Endothelial cell of umbilical vein (primary cell): ENCODE measurements at regions not wholly inside any gene's neighbourhood (a gene's known extent, or its start where the extent isn't known, plus 50 kb on each side); places are given as distances from the start of the nearest gene placed in this dataset.

ENCODE experiments used
- BruUV-seq: library from RNA; stranded (reverse); fragments of 400-500 nt; replicated peaks from 2 replicates; lab custom pipeline; 2021; lab: Mats Ljungman, UMichigan
- CTCF ChIA-PET: fragments of 300-600, 350-600 bp; sonication (Branson Sonifier 250); formaldehyde crosslinking; loops from one replicate; lab custom pipeline; 2021; ENCODE audit warnings: antibody characterized with exemption, inconsistent platforms; lab: Charles Lee
- POLR2A ChIA-PET: fragments of 300-600, 350-600 bp; sonication (Branson Sonifier 250); formaldehyde crosslinking; loops from one replicate; lab custom pipeline; 2021; ENCODE audit warnings: antibody characterized with exemption, inconsistent platforms; lab: Charles Lee
- DNase-seq: peaks from one replicate; pipeline ENCODE4 v3.0.0-alpha.2; 2011; ENCODE audit warnings: low read depth, low spot score
- FAIRE-seq: peaks from 2 replicates; lab custom pipeline; 2011; peaks lifted over from hg19 to GRCh38; lab: Jason Lieb, UNC
- H2AFZ ChIP-seq: 2 replicates; pipeline ENCODE4 v1.6.0; 2012; ENCODE audit warnings: low read depth, low read length, control low read depth, inconsistent platforms
- H3K27ac ChIP-seq: 2 replicates; pipeline ENCODE4 v1.5.1; 2011; ENCODE audit warnings: low read depth, mild to moderate bottlenecking, control low read depth, low read length, moderate library complexity; ENCODE audit not compliant: insufficient read depth
- H3K27me3 ChIP-seq, 2 experiments: 2 replicates each; pipeline versions ENCODE4 v1.6.0 to v1.6.1; 2011; ENCODE audit warnings: low read length in 2 of 2, mixed read lengths in 1 of 2; ENCODE audit not compliant: control insufficient read depth in 2 of 2, insufficient read depth in 2 of 2
- H3K36me3 ChIP-seq, 2 experiments: 2 replicates in 1 of 2; 3 replicates in 1 of 2; pipeline ENCODE4 v1.5.1; 2011; ENCODE audit warnings: low read length in 2 of 2, mild to moderate bottlenecking in 1 of 2, moderate library complexity in 1 of 2; ENCODE audit not compliant: control insufficient read depth in 2 of 2, insufficient read depth in 2 of 2; ENCODE audit errors: extremely low read depth in 1 of 2
- H3K4me1 ChIP-seq: 3 replicates; pipeline ENCODE4 v1.5.1; 2011; ENCODE audit warnings: mild to moderate bottlenecking, low read length; ENCODE audit not compliant: control insufficient read depth, insufficient read depth; ENCODE audit errors: extremely low read depth
- H3K4me2 ChIP-seq: 2 replicates; pipeline ENCODE4 v1.6.1; 2011; ENCODE audit warnings: low read length, control low read depth, mixed read lengths; ENCODE audit not compliant: insufficient read depth
- H3K4me3 ChIP-seq, 3 experiments: fragments of 200-600 bp in 1 of 3; sonication (generic), shearing (Covaris generic) in 1 of 3; replicated peaks in 1 of 3; 2 replicates each; pipeline ENCODE4 v1.5.1; 2011 to 2016; ENCODE audit warnings: control low read depth in 3 of 3, low read length in 3 of 3, mild to moderate bottlenecking in 2 of 3, inconsistent platforms in 1 of 3, low read depth in 1 of 3, moderate library complexity in 1 of 3; ENCODE audit not compliant: insufficient read depth in 1 of 3
- H3K79me2 ChIP-seq: 2 replicates; pipeline ENCODE4 v1.6.0; 2012; ENCODE audit warnings: low read length, inconsistent platforms; ENCODE audit not compliant: control insufficient read depth, insufficient read depth
- H3K9ac ChIP-seq: replicated peaks from 2 replicates; pipeline ENCODE3; 2011; ENCODE audit warnings: low read length, control low read depth; ENCODE audit not compliant: insufficient read depth; ENCODE audit errors: extremely low read depth
- H3K9me1 ChIP-seq: replicated peaks from 3 replicates; pipeline ENCODE4 v1.6.0; 2011; ENCODE audit warnings: mild to moderate bottlenecking, low read length; ENCODE audit not compliant: control insufficient read depth, insufficient read depth; ENCODE audit errors: extremely low read depth
- H3K9me3 ChIP-seq: replicated peaks from 2 replicates; pipeline ENCODE4 v1.5.1; 2012; ENCODE audit warnings: low read length, inconsistent platforms; ENCODE audit not compliant: control insufficient read depth, insufficient read depth
- H4K20me1 ChIP-seq: replicated peaks from 2 replicates; pipeline ENCODE3; 2011; ENCODE audit warnings: mild to moderate bottlenecking, low read length; ENCODE audit not compliant: control insufficient read depth, insufficient read depth; ENCODE audit errors: extremely low read depth
- EZH2 ChIP-seq: IDR thresholded peaks from 2 replicates; pipeline ENCODE4 v1.6.1; 2012; ENCODE audit warnings: borderline replicate concordance, low read depth, mild to moderate bottlenecking, moderate library complexity, low read length, inconsistent platforms; ENCODE audit not compliant: severe bottlenecking
- FOS ChIP-seq: IDR thresholded peaks from 2 replicates; pipeline ENCODE4 v1.6.1; 2011; ENCODE audit warnings: mild to moderate bottlenecking, low read length, moderate library complexity, borderline replicate concordance; ENCODE audit not compliant: insufficient read depth
- GATA2 ChIP-seq: IDR thresholded peaks from 2 replicates; pipeline ENCODE4 v1.7.0; 2011; ENCODE audit warnings: low read depth, mild to moderate bottlenecking, moderate library complexity, mixed read lengths, low read length; ENCODE audit not compliant: insufficient read length, insufficient read depth
- JUN ChIP-seq: IDR thresholded peaks from 2 replicates; pipeline ENCODE4 v1.6.1; 2011; ENCODE audit warnings: borderline replicate concordance, low read depth; ENCODE audit not compliant: insufficient read length, insufficient read depth
- MYC ChIP-seq: IDR thresholded peaks from one replicate; pipeline ENCODE4 v1.6.1; 2011; ENCODE audit warnings: mild to moderate bottlenecking, low read depth, low read length
- POLR2A ChIP-seq: IDR thresholded peaks from 2 replicates; pipeline ENCODE4 v1.6.1; 2012; ENCODE audit warnings: low read depth, mild to moderate bottlenecking, control low read depth, low read length
- POLR2AphosphoS5 ChIP-seq: IDR thresholded peaks from 2 replicates; pipeline ENCODE4 v1.6.1; 2012; ENCODE audit warnings: low read depth, mild to moderate bottlenecking, control low read depth, low read length, moderate library complexity; ENCODE audit not compliant: insufficient read depth
- dilution Hi-C: fragments of 300-500 bp; cut with MboI; formaldehyde crosslinking; loops from one replicate; pipeline ENCODE4 v1.15.0; 2019; ENCODE audit warnings: low sequenced_read_pairs; ENCODE audit not compliant: extremely low pct_ligation_motif_present
- intact Hi-C: fragments of 100-400 bp; cut with micrococcal nuclease; formaldehyde crosslinking; loops from one replicate; pipeline ENCODE4 v1.10.0; 2022
- TF ChIP-seq, protein P1 (sequence below): IDR thresholded peaks from 2 replicates; pipeline ENCODE4 v1.6.1; 2011; ENCODE audit not compliant: insufficient read depth, insufficient read length
- TF ChIP-seq, protein P2 (sequence below), 2 donors: IDR thresholded peaks; 1 replicate in 1 of 2; 2 replicates in 1 of 2; pipeline ENCODE4 v1.5.1; 2011; ENCODE audit warnings: low read length in 2 of 2, mild to moderate bottlenecking in 2 of 2, moderate library complexity in 2 of 2, control low read depth in 1 of 2, inconsistent platforms in 1 of 2, low read depth in 1 of 2; ENCODE audit not compliant: insufficient read depth in 1 of 2; ENCODE audit errors: extremely low read depth in 1 of 2

DNA sequence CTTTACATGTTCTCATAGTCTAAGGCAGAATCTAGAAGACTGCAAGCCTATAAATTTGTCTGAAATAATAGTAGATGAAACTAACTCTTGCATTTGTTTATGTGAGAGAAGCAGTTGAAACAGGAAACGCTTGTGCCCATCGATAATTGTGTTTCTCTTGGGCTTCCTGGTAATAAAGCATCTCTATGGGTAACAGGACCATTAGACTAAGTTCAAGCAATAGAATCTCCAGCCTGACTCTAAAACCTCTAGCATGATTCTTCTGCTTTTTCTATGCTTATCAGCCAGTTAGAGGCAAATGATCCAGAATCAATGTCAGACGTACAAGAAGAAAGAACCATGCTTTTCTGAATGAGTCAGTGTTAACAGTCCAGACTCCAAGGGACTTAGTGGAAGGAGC is 1734.4 kb downstream of the LRRC4C start:
- Histone ChIP-seq H3K9ac (no peak overlapping the region), H3K4me3 (no peak overlapping the region), H3K27ac (no peak overlapping the region), H3K36me3 (no peaks in the 10 kb centered on the region), H3K27me3 (no peaks in the 10 kb centered on the region), H3K4me2 (no peak overlapping the region), H3K79me2 (no peaks in the 10 kb centered on the region), H3K9me3 (no peaks in the 10 kb centered on the region), H4K20me1 (no peaks in the 10 kb centered on the region), H2AFZ (no peak overlapping the region), H3K9me1 (no peaks in the 10 kb centered on the region), H3K4me1 (no peaks in the 10 kb centered on the region)
- FAIRE-seq (no peak), DNase-seq (no peak)
- ChIA-PET POLR2A (no interaction called here), CTCF (no interaction called here)
- no peak for TF ChIP-seq FOS
- TF ChIP-seq GATA2 = no peak
- no peak for TF ChIP-seq JUN
- TF ChIP-seq POLR2A = no peak
- TF ChIP-seq, protein P1, sequence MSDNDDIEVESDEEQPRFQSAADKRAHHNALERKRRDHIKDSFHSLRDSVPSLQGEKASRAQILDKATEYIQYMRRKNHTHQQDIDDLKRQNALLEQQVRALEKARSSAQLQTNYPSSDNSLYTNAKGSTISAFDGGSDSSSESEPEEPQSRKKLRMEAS = no peak
- no peak for TF ChIP-seq EZH2
- TF ChIP-seq, protein P2, sequence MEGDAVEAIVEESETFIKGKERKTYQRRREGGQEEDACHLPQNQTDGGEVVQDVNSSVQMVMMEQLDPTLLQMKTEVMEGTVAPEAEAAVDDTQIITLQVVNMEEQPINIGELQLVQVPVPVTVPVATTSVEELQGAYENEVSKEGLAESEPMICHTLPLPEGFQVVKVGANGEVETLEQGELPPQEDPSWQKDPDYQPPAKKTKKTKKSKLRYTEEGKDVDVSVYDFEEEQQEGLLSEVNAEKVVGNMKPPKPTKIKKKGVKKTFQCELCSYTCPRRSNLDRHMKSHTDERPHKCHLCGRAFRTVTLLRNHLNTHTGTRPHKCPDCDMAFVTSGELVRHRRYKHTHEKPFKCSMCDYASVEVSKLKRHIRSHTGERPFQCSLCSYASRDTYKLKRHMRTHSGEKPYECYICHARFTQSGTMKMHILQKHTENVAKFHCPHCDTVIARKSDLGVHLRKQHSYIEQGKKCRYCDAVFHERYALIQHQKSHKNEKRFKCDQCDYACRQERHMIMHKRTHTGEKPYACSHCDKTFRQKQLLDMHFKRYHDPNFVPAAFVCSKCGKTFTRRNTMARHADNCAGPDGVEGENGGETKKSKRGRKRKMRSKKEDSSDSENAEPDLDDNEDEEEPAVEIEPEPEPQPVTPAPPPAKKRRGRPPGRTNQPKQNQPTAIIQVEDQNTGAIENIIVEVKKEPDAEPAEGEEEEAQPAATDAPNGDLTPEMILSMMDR (IDR thresholded peaks at IDR 0.05; ENCODE audit: extremely low read depth in 1 of 2, insufficient read depth in 1 of 2, low read depth in 1 of 2, low read length in 2 of 2) = no peak
- no peak for TF ChIP-seq MYC
- TF ChIP-seq POLR2AphosphoS5 = no peak
- intact Hi-C loops (no loop called here), dilution Hi-C loops (no loop called here)
- BruUV-seq = no TSS peak
